H9 (cell line): ENCODE measurements at regions not wholly inside any gene's neighbourhood (a gene's known extent, or its start where the extent isn't known, plus 50 kb on each side); places are given as distances from the start of the nearest gene placed in this dataset.

ENCODE experiments used
- DNase-seq: peaks from one replicate; pipeline ENCODE4 v3.0.0-alpha.2; 2017
- H2AFZ ChIP-seq: one replicate; pipeline ENCODE4 v1.6.1; 2013; ENCODE audit warnings: mild to moderate bottlenecking, low read length, control low read depth, moderate library complexity
- H2AK5ac ChIP-seq: 2 replicates; pipeline ENCODE4 v1.6.1; 2013; ENCODE audit warnings: low read length, control low read depth, mixed read lengths; ENCODE audit not compliant: insufficient read length
- H2BK120ac ChIP-seq: one replicate; pipeline ENCODE4 v1.6.1; 2013; ENCODE audit warnings: low read depth, mild to moderate bottlenecking, low read length, control low read depth, inconsistent platforms; ENCODE audit not compliant: poor library complexity, severe bottlenecking
- H2BK12ac ChIP-seq: 2 replicates; pipeline ENCODE4 v1.6.1; 2013; ENCODE audit warnings: low read length, control low read depth, mixed read lengths, low read depth; ENCODE audit not compliant: insufficient read length
- H2BK15ac ChIP-seq: 2 replicates; pipeline ENCODE4 v1.6.1; 2013; ENCODE audit warnings: low read depth, low read length, control low read depth
- H2BK20ac ChIP-seq: one replicate; pipeline ENCODE4 v1.6.1; 2013; ENCODE audit warnings: low read depth, mild to moderate bottlenecking, low read length, control low read depth, inconsistent platforms; ENCODE audit not compliant: poor library complexity, severe bottlenecking
- H2BK5ac ChIP-seq: 2 replicates; pipeline ENCODE4 v1.6.1; 2013; ENCODE audit warnings: low read length, control low read depth, mixed read lengths; ENCODE audit not compliant: insufficient read length
- H3K14ac ChIP-seq: 2 replicates; pipeline ENCODE4 v1.6.1; 2013; ENCODE audit warnings: low read length, control low read depth; ENCODE audit not compliant: insufficient read depth
- H3K18ac ChIP-seq: 2 replicates; pipeline ENCODE4 v1.6.1; 2013; ENCODE audit warnings: low read depth, mild to moderate bottlenecking, mixed read lengths, low read length, control low read depth; ENCODE audit not compliant: insufficient read length
- H3K23ac ChIP-seq: 2 replicates; pipeline ENCODE4 v1.6.1; 2013; ENCODE audit warnings: low read length, control low read depth, mixed read lengths, low read depth; ENCODE audit not compliant: insufficient read length
- H3K23me2 ChIP-seq: 2 replicates; pipeline ENCODE4 v1.6.1; 2013; ENCODE audit warnings: low read depth, mild to moderate bottlenecking, mixed read lengths, low read length, control low read depth; ENCODE audit not compliant: insufficient read length, poor library complexity, severe bottlenecking
- H3K27ac ChIP-seq: 2 replicates; pipeline ENCODE4 v1.5.1; 2013; ENCODE audit warnings: low read length, control low read depth, mixed read lengths, low read depth; ENCODE audit not compliant: insufficient read length
- H3K27me3 ChIP-seq: 2 replicates; pipeline ENCODE4 v1.6.1; 2013; ENCODE audit warnings: low read length, control low read depth, inconsistent platforms; ENCODE audit not compliant: insufficient read depth
- H3K4ac ChIP-seq: 2 replicates; pipeline ENCODE4 v1.6.1; 2013; ENCODE audit warnings: low read depth, mild to moderate bottlenecking, control low read depth, inconsistent platforms, low read length, moderate library complexity
- H3K4me1 ChIP-seq: 2 replicates; pipeline ENCODE4 v1.6.1; 2013; ENCODE audit warnings: low read length, control low read depth, inconsistent platforms; ENCODE audit not compliant: insufficient read depth
- H3K4me2 ChIP-seq: 2 replicates; pipeline ENCODE4 v1.6.1; 2013; ENCODE audit warnings: low read length, control low read depth, mixed read lengths; ENCODE audit not compliant: insufficient read length, insufficient read depth
- H3K56ac ChIP-seq: 2 replicates; pipeline ENCODE4 v1.6.1; 2013; ENCODE audit warnings: low read depth, mild to moderate bottlenecking, mixed read lengths, low read length, control low read depth; ENCODE audit not compliant: insufficient read length
- H3K79me1 ChIP-seq: 2 replicates; pipeline ENCODE4 v1.6.1; 2013; ENCODE audit warnings: low read depth, mild to moderate bottlenecking, moderate library complexity, low read length, control low read depth, inconsistent platforms; ENCODE audit not compliant: insufficient read depth, poor library complexity, severe bottlenecking
- H3K79me2 ChIP-seq: 2 replicates; pipeline ENCODE4 v1.6.1; 2013; ENCODE audit warnings: low read length, control low read depth, inconsistent platforms; ENCODE audit not compliant: insufficient read depth
- H3K9ac ChIP-seq: 2 replicates; pipeline ENCODE4 v1.6.1; 2013; ENCODE audit warnings: low read length, control low read depth, mixed read lengths; ENCODE audit not compliant: insufficient read length; ENCODE audit errors: extremely low read depth
- H3K9me3 ChIP-seq: one replicate; pipeline ENCODE4 v1.6.1; 2013; ENCODE audit warnings: low read depth, low read length, inconsistent platforms; ENCODE audit not compliant: control insufficient read depth
- H3T11ph ChIP-seq: one replicate; pipeline ENCODE4 v1.6.1; 2013; ENCODE audit warnings: mild to moderate bottlenecking, low read length, control low read depth, inconsistent platforms
- H4K20me1 ChIP-seq: one replicate; pipeline ENCODE4 v1.6.1; 2013; ENCODE audit not compliant: control insufficient read depth, insufficient read length, insufficient read depth
- H4K5ac ChIP-seq: 2 replicates; pipeline ENCODE4 v1.6.1; 2013; ENCODE audit warnings: low read depth, mild to moderate bottlenecking, mixed read lengths, low read length, control low read depth; ENCODE audit not compliant: insufficient read length
- H4K8ac ChIP-seq: replicated peaks from 2 replicates; pipeline ENCODE4 v1.6.1; 2013; ENCODE audit warnings: low read length, control low read depth, mixed read lengths, low read depth; ENCODE audit not compliant: insufficient read length
- H4K91ac ChIP-seq: 2 replicates; pipeline ENCODE4 v1.6.1; 2013; ENCODE audit warnings: low read depth, mild to moderate bottlenecking, moderate library complexity, mixed read lengths, low read length, control low read depth; ENCODE audit not compliant: insufficient read length
- H3K27ac Mint-ChIP-seq, 3 experiments: 2 replicates in 2 of 3; 3 replicates in 1 of 3; pipeline ENCODE4 v1.8.0; 2020 to 2021; ENCODE audit warnings: mixed read lengths in 3 of 3, mild to moderate bottlenecking in 1 of 3, moderate library complexity in 1 of 3
- H3K27me3 Mint-ChIP-seq: 2 replicates; pipeline ENCODE4 v1.8.0; 2021; ENCODE audit warnings: low read depth, mild to moderate bottlenecking, moderate library complexity, mixed read lengths
- H3K36me3 Mint-ChIP-seq, 3 experiments: 2 replicates in 2 of 3; 3 replicates in 1 of 3; pipeline ENCODE4 v1.8.0; 2020 to 2021; ENCODE audit warnings: low read depth in 3 of 3, mixed read lengths in 3 of 3; ENCODE audit not compliant: insufficient read depth in 1 of 3
- H3K4me1 Mint-ChIP-seq, 2 experiments: 2 replicates each; pipeline ENCODE4 v1.8.0; 2020; ENCODE audit warnings: mixed read lengths in 2 of 2
- H3K4me3 Mint-ChIP-seq, 2 experiments: 2 replicates in 1 of 2; 3 replicates in 1 of 2; pipeline ENCODE4 v1.8.0; 2020 to 2021; ENCODE audit warnings: mild to moderate bottlenecking in 2 of 2, mixed read lengths in 2 of 2, moderate library complexity in 1 of 2
- H3K9me3 Mint-ChIP-seq, 2 experiments: 2 replicates in 1 of 2; 3 replicates in 1 of 2; pipeline ENCODE4 v1.8.0; 2020; ENCODE audit warnings: mild to moderate bottlenecking in 2 of 2, mixed read lengths in 2 of 2, moderate library complexity in 1 of 2
- WGBS: extraction: QIAGEN DNeasy Blood & Tissue Kit; methylation state at CpG from one replicate; pipeline ENCODE4 v1.1.7; 2013; ENCODE audit warnings: missing lambda C conversion rate, low lambda C conversion rate, mixed read lengths; ENCODE audit not compliant: insufficient read length; ENCODE audit errors: extremely low coverage; 5-methylcytosine and 5-hydroxymethylcytosine counted together
- TF ChIP-seq, protein P1 (sequence below): fragments of 200-600 bp; sonication (generic); conservative IDR thresholded peaks from 3 replicates; pipeline ENCODE4 v1.8.0; 2021; ENCODE audit warnings: antibody characterized with exemption, mild to moderate bottlenecking

DNA sequence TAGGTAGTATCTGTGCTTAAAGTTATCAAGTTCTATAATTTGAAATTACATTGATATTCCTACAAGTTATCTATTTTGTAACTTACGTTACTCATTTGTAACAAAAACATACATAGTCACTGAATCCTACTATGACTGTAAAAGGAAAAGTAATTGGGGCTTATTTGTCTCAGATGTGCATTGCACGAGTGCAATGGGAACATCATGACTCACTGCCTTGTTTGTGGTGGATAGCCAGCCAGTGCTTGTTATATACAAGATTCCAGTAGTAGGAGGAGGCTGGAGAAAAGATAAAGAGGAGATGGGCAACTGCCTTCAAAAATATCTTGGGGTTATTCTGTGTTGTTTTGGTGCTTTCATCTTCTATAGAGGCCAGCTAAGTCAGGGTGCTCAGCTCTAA is 164.1 kb downstream of the RNF144B start:
- H2BK12ac ChIP-seq: no peak overlapping the region
- H3K9me3 ChIP-seq: no peaks in the 10 kb centered on the region
- H3K27ac ChIP-seq: no peak overlapping the region
- no peak overlapping the region for H4K91ac ChIP-seq
- peaks cover 0 to 7% of the 10 kb centered on the region in 2 experiments; a peak in 1 of 5 replicates for H3K9me3 Mint-ChIP-seq
- H2BK20ac ChIP-seq: no peak overlapping the region
- no peak overlapping the region for H3K9ac ChIP-seq
- H3K36me3 Mint-ChIP-seq: no peaks in the 10 kb centered on the region
- no CpG with 5 or more reads among the region's 2 CpGs for WGBS
- no peaks in the 10 kb centered on the region for H3K23me2 ChIP-seq
- TF ChIP-seq, protein P1, sequence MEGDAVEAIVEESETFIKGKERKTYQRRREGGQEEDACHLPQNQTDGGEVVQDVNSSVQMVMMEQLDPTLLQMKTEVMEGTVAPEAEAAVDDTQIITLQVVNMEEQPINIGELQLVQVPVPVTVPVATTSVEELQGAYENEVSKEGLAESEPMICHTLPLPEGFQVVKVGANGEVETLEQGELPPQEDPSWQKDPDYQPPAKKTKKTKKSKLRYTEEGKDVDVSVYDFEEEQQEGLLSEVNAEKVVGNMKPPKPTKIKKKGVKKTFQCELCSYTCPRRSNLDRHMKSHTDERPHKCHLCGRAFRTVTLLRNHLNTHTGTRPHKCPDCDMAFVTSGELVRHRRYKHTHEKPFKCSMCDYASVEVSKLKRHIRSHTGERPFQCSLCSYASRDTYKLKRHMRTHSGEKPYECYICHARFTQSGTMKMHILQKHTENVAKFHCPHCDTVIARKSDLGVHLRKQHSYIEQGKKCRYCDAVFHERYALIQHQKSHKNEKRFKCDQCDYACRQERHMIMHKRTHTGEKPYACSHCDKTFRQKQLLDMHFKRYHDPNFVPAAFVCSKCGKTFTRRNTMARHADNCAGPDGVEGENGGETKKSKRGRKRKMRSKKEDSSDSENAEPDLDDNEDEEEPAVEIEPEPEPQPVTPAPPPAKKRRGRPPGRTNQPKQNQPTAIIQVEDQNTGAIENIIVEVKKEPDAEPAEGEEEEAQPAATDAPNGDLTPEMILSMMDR: no peak
- H3K79me2 ChIP-seq: no peaks in the 10 kb centered on the region
- no peak overlapping the region for H2AFZ ChIP-seq
- H3K4me2 ChIP-seq: no peak overlapping the region
- no peak overlapping the region for H2BK5ac ChIP-seq
- no peak overlapping the region for H4K5ac ChIP-seq
- H3K4me1 ChIP-seq: no peaks in the 10 kb centered on the region
- no peak overlapping the region for H4K8ac ChIP-seq
- H2BK15ac ChIP-seq: no peak overlapping the region
- H2AK5ac ChIP-seq: no peak overlapping the region
- H3K14ac ChIP-seq: no peak overlapping the region
- no peaks in the 10 kb centered on the region for H3K27me3 ChIP-seq
- H3T11ph ChIP-seq: no peak overlapping the region
- no peaks in the 10 kb centered on the region for H3K4me1 Mint-ChIP-seq
- no peak overlapping the region for H3K4me3 Mint-ChIP-seq
- H3K56ac ChIP-seq: no peak overlapping the region
- H3K27me3 Mint-ChIP-seq: no peaks in the 10 kb centered on the region
- no peak for DNase-seq
- no peak overlapping the region for H3K4ac ChIP-seq
- no peaks in the 10 kb centered on the region for H4K20me1 ChIP-seq
- H3K27ac Mint-ChIP-seq: no peak overlapping the region
- H2BK120ac ChIP-seq: no peak overlapping the region
- no peak overlapping the region for H3K18ac ChIP-seq
- H3K79me1 ChIP-seq: no peaks in the 10 kb centered on the region
- no peak overlapping the region for H3K23ac ChIP-seq
